NCI-H226 (cell line): ENCODE measurements at regions not wholly inside any gene's neighbourhood (a gene's known extent, or its start where the extent isn't known, plus 50 kb on each side); places are given as distances from the start of the nearest gene placed in this dataset.

Source experiments
- DNase-seq: peaks from one replicate; pipeline ENCODE4 v3.0.0-alpha.2; 2015

- no peak for DNase-seq
These were observed 88.9 kb upstream of the NRXN1 start for GRCh38 chr2:51120754-51121280.

DNA sequence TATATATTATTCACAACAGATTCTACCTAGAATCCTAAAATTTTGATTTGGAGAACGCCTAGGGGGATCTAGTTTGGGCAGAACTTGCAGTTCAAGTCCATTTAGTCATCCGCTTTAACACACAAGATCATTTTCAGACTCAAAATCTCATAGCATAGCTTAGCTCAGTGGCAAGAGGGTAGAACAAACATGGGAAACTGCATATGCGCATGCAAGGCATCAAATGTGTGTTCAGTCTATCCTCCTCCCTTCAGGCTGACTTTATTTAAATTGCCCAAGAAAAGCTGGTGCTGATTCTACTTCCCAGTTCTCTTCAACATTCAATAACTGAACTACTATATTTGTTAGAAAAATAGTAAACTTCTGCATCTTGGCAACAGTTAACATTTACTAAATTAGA lies 79.6 kb upstream of the NRXN1 start:
- no peak for DNase-seq

DNA sequence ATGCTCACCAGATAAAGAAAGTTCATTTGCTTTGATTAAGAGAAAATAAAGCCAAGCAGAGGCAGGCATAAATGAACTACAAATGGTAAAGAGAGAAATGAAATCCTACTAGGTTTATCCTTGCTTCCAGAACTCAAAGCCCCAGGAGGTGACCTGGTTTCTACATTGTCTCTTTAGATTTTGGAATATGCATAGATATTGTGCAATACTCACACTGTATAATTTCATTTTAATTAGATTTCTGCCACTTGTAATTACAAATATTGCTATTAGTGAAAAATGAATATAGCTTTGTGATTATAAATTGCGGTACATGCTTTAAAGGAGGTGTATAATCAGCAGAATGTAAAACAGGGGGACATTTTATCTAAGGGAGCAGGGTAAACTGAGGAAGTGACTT lies 76.9 kb upstream of the NRXN1 start:
- no peak for DNase-seq

DNA sequence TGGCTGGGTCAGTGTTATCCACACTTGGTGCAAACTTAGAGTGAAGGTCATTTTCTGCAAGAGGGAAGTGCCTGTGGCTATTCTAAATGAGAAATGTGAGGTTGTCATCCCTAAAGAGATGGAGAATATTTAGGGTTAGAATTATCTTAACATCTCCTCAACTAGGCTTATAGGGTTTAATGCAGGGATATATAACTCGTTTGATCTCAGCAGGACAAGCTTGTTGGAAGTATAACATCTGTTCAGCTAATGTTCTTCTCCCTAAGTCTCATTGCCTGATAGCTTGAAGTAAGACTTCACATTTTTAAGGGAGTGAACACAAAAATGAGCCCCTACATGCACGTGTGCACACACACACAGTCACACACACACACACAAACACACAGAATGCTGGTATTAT lies 75.9 kb upstream of the NRXN1 start:
- DNase-seq: no peak

GRCh38 chr2:51105811-51106210 lies 73.9 kb upstream of the NRXN1 start:
- no peak for DNase-seq

DNA sequence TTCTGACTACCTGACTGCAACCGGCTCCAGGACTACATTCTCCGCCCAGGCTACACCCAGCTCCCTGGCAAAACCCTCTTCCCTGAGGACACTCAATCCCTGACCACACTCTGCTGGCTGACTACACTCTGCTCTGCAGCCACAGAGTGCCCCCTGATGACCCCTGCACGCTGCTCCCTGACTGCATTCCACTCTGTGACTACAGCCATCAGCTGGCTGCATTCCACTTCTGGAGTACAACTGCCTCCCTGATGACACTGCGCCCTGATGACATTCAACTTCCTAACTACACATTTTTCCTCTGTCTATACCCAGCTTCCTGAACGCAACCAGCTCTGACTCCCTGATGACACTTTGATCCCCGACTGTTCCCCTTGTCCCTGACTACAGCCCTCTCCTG lies 71.3 kb upstream of the NRXN1 start:
- no peak for DNase-seq

GRCh38 chr2:51093016-51093415 lies 61.1 kb upstream of the NRXN1 start:
- DNase-seq: no peak

GRCh38 chr2:51085420-51086068 lies 53.6 kb upstream of the NRXN1 start:
- DNase-seq: no peak

GRCh38 chr2:51084750-51085149 lies 52.8 kb upstream of the NRXN1 start:
- DNase-seq: no peak
